HFFc6 (cell line): ENCODE measurements at regions not wholly inside any gene's neighbourhood (a gene's known extent, or its start where the extent isn't known, plus 50 kb on each side); places are given as distances from the start of the nearest gene placed in this dataset.

Experiments used
- DNase-seq: peaks from one replicate; pipeline ENCODE4 v3.0.0-alpha.2; 2018
- H3K27ac Mint-ChIP-seq: 2 replicates; pipeline ENCODE4 v1.8.0; 2020; ENCODE audit warnings: mild to moderate bottlenecking, mixed read lengths
- H3K27me3 Mint-ChIP-seq: 2 replicates; pipeline ENCODE4 v1.8.0; 2021; ENCODE audit warnings: mild to moderate bottlenecking, moderate library complexity, mixed read lengths; ENCODE audit not compliant: insufficient read depth
- H3K36me3 Mint-ChIP-seq: 2 replicates; pipeline ENCODE4 v1.8.0; 2021; ENCODE audit warnings: low read depth, mixed read lengths
- H3K4me1 Mint-ChIP-seq: 2 replicates; pipeline ENCODE4 v1.8.0; 2020; ENCODE audit warnings: low read depth, mixed read lengths
- H3K4me3 Mint-ChIP-seq: 2 replicates; pipeline ENCODE4 v1.8.0; 2020; ENCODE audit warnings: mild to moderate bottlenecking, moderate library complexity, mixed read lengths
- H3K9me3 Mint-ChIP-seq: 2 replicates; pipeline ENCODE4 v1.8.0; 2020; ENCODE audit warnings: mild to moderate bottlenecking, mixed read lengths
- TF ChIP-seq, protein P1 (sequence below): fragments of 200-600 bp; sonication (generic); IDR thresholded peaks from 2 replicates; pipeline ENCODE4 v1.5.0; 2021; ENCODE audit warnings: antibody characterized with exemption, mild to moderate bottlenecking

GRCh38 chr1:105208581-105208980 lies 1458.9 kb downstream of the AMY1C start:
- Mint-ChIP-seq H3K4me1 (no peaks in the 10 kb centered on the region), H3K27ac (no peak overlapping the region), H3K36me3 (no peaks in the 10 kb centered on the region; the same call in 1 of the 2 replicates), H3K9me3 (peaks cover 41% of the 10 kb centered on the region), H3K27me3 (no peaks in the 10 kb centered on the region; the same call in 1 of the 2 replicates), H3K4me3 (no peak overlapping the region)
- no peak for DNase-seq
- TF ChIP-seq, protein P1, sequence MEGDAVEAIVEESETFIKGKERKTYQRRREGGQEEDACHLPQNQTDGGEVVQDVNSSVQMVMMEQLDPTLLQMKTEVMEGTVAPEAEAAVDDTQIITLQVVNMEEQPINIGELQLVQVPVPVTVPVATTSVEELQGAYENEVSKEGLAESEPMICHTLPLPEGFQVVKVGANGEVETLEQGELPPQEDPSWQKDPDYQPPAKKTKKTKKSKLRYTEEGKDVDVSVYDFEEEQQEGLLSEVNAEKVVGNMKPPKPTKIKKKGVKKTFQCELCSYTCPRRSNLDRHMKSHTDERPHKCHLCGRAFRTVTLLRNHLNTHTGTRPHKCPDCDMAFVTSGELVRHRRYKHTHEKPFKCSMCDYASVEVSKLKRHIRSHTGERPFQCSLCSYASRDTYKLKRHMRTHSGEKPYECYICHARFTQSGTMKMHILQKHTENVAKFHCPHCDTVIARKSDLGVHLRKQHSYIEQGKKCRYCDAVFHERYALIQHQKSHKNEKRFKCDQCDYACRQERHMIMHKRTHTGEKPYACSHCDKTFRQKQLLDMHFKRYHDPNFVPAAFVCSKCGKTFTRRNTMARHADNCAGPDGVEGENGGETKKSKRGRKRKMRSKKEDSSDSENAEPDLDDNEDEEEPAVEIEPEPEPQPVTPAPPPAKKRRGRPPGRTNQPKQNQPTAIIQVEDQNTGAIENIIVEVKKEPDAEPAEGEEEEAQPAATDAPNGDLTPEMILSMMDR = no peak

DNA sequence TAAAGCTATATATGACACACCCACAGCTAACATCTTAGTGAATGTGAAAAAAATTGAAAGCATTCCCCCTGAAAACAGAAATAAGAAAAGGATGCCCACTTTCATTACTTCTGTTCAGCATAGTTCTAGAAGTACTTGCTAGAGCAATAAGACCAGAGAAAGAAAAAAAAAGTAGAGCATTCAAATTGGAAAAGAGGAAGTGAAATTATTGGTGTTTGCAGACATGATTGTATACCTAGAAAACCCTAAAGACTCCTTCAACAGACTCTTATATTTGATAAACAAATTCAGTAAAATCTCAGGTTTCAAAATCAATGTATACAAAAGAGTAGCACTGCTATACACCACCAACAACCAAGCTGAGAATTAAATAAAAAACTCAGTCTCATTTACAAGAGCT lies 1461.0 kb downstream of the AMY1C start:
- TF ChIP-seq, protein P1 = no peak
- DNase-seq = no peak
- Mint-ChIP-seq H3K27ac (no peak overlapping the region), H3K4me1 (no peaks in the 10 kb centered on the region), H3K4me3 (no peak overlapping the region), H3K27me3 (no peaks in the 10 kb centered on the region), H3K9me3 (peaks cover 33% of the 10 kb centered on the region), H3K36me3 (no peaks in the 10 kb centered on the region)

DNA sequence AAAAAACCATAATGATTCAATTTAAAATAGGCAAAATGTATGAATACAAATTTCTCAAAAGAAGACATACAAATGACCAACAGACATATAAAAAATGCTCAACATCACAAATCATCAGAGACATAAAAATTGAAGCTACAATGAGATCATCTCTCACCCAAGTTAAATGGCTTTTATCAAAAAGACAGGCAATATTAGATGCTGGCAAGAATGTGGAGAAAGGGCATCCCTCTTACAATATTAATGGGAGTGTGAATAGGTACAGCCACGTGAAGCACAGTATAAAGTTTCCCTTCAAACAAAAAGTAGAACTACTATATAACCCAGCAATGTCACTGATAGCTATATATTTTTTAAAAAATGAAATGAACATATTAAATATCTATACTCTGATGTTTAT lies 1481.7 kb downstream of the AMY1C start:
- Mint-ChIP-seq H3K4me1 (no peaks in the 10 kb centered on the region), H3K27ac (no peak overlapping the region), H3K4me3 (no peak overlapping the region), H3K9me3 (peaks cover 6% of the 10 kb centered on the region), H3K36me3 (no peaks in the 10 kb centered on the region), H3K27me3 (no peaks in the 10 kb centered on the region)
- TF ChIP-seq, protein P1 = no peak
- no peak for DNase-seq

DNA sequence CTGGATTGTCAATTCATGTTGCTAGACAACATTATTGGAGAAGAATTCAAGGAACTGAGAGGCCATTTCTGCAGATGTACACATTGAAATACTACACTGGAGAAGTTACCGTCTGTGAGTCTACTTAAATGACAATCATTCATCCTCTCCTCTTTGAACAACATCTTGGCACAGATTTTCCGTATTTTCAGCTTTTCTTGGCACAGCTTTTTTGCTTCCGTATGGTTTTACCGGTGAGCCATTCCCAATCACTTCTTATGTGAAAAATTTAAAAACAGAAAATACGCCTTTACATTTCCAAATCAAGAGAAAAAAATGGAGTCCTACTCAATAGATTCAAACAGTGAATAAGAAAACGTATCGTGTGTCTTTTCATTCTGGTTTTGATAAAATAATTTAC lies 1493.7 kb downstream of the AMY1C start:
- TF ChIP-seq, protein P1 = no peak
- H3K9me3 Mint-ChIP-seq = peaks cover 9% of the 10 kb centered on the region
- no peak overlapping the region for H3K4me3 Mint-ChIP-seq
- no peaks in the 10 kb centered on the region for H3K4me1 Mint-ChIP-seq
- DNase-seq = no peak
- H3K27me3 Mint-ChIP-seq = no peaks in the 10 kb centered on the region
- no peaks in the 10 kb centered on the region for H3K36me3 Mint-ChIP-seq
- no peak overlapping the region for H3K27ac Mint-ChIP-seq

GRCh38 chr1:105243969-105244368 lies 1494.3 kb downstream of the AMY1C start:
- no peak overlapping the region for H3K4me3 Mint-ChIP-seq
- no peaks in the 10 kb centered on the region for H3K27me3 Mint-ChIP-seq
- H3K27ac Mint-ChIP-seq = no peak overlapping the region
- TF ChIP-seq, protein P1 = no peak
- no peaks in the 10 kb centered on the region for H3K4me1 Mint-ChIP-seq
- H3K36me3 Mint-ChIP-seq = no peaks in the 10 kb centered on the region
- DNase-seq = no peak
- peaks cover 15% of the 10 kb centered on the region for H3K9me3 Mint-ChIP-seq

GRCh38 chr1:105254906-105255305 lies 1505.2 kb downstream of the AMY1C start:
- Mint-ChIP-seq H3K4me3 (no peak overlapping the region), H3K27ac (no peak overlapping the region), H3K4me1 (no peaks in the 10 kb centered on the region), H3K36me3 (peaks cover 7% of the 10 kb centered on the region; the same call in 1 of the 2 replicates), H3K27me3 (no peaks in the 10 kb centered on the region), H3K9me3 (peaks cover 39% of the 10 kb centered on the region)
- no peak for DNase-seq
- TF ChIP-seq, protein P1 = no peak
